Hippocampal formation (tissue), 2 donors: ENCODE measurements at regions not wholly inside any gene's neighbourhood (a gene's known extent, or its start where the extent isn't known, plus 50 kb on each side); places are given as distances from the start of the nearest gene placed in this dataset.
"Not testable (repeated sequence)": the region's sequence is repeated elsewhere in the genome, so short reads cannot be mapped to it uniquely, and the experiment has no call there.

Experiments used
- DNase-seq, 2 donors: peaks; one replicate each; lab custom pipeline; 2025; lab: John Stamatoyannopoulos, UW

GRCh38 chr1:65020774-65021173 is 54.4 kb upstream of the JAK1 start:
- DNase-seq, result no peak

GRCh38 chr1:65021795-65022194 is 55.4 kb upstream of the JAK1 start:
- no peak for DNase-seq

- no peak for DNase-seq
Observed at GRCh38 chr1:65022216-65022615, 55.9 kb upstream of the JAK1 start.

GRCh38 chr1:65025794-65026193 is 59.4 kb upstream of the JAK1 start:
- DNase-seq, result no peak

GRCh38 chr1:65026235-65026634 is 59.9 kb upstream of the JAK1 start:
- DNase-seq, result no peak

- DNase-seq, result peak in 1 of 2 donors; percentile 4
Observed at GRCh38 chr1:65027666-65028358, 61.5 kb upstream of the JAK1 start.

GRCh38 chr1:65029434-65029833 is 63.1 kb upstream of the JAK1 start:
- not testable (repeated sequence) for DNase-seq

- DNase-seq, result not testable (repeated sequence)
Observed at GRCh38 chr1:65034879-65035278, 68.5 kb upstream of the JAK1 start.

- DNase-seq, result no peak
Observed at GRCh38 chr1:65036570-65037051, 70.3 kb upstream of the JAK1 start.

GRCh38 chr1:65039066-65039465 is 72.7 kb upstream of the JAK1 start:
- no peak for DNase-seq

- DNase-seq, result no peak
Observed at GRCh38 chr1:65039508-65039907, 73.2 kb upstream of the JAK1 start.

- DNase-seq, result no peak
Observed at GRCh38 chr1:65042467-65042866, 76.1 kb upstream of the JAK1 start.

GRCh38 chr1:65044411-65044810 is 78.1 kb upstream of the JAK1 start:
- DNase-seq, result no peak

- DNase-seq, result no peak
Observed at GRCh38 chr1:65045022-65045817, 78.9 kb upstream of the JAK1 start.

- DNase-seq, result no peak
Observed at GRCh38 chr1:65048335-65048734, 82.0 kb upstream of the JAK1 start.

GRCh38 chr1:65049941-65050713 is 83.8 kb upstream of the JAK1 start:
- DNase-seq, result no peak

- DNase-seq, result no peak
Observed at GRCh38 chr1:65050735-65051134, 84.4 kb upstream of the JAK1 start.

- no peak for DNase-seq
Observed at GRCh38 chr1:65054481-65054880, 88.1 kb upstream of the JAK1 start.

- DNase-seq, result no peak
Observed at GRCh38 chr1:65055747-65056146, 89.4 kb upstream of the JAK1 start.

GRCh38 chr1:65056234-65056633 is 89.9 kb upstream of the JAK1 start:
- DNase-seq, result no peak

GRCh38 chr1:65056866-65057265 is 90.5 kb upstream of the JAK1 start:
- DNase-seq, result no peak

- no peak for DNase-seq
Observed at GRCh38 chr1:65059930-65060538, 88.0 kb upstream of the AK4 start.
